DMS 273 (cell line): ENCODE measurements at regions not wholly inside any gene's neighbourhood (a gene's known extent, or its start where the extent isn't known, plus 50 kb on each side); places are given as distances from the start of the nearest gene placed in this dataset.

Experiments used
- DNase-seq: peaks from one replicate; lab custom pipeline; 2025; ENCODE audit not compliant: unreplicated experiment; lab: John Stamatoyannopoulos, UW

- DNase-seq = no peak
Measured at GRCh38 chr2:71893646-71894045, 254.0 kb downstream of the CYP26B1 start.

- DNase-seq = no peak
Measured at GRCh38 chr2:71892896-71893295, 254.8 kb downstream of the CYP26B1 start.

GRCh38 chr2:71892423-71892730, 255.3 kb downstream of the CYP26B1 start:
- no peak for DNase-seq

- DNase-seq = no peak
Measured at GRCh38 chr2:71891719-71892422, 255.8 kb downstream of the CYP26B1 start.

- DNase-seq = no peak
Measured at GRCh38 chr2:71891155-71891554, 256.5 kb downstream of the CYP26B1 start.

GRCh38 chr2:71889759-71890684, 257.6 kb downstream of the CYP26B1 start:
- DNase-seq = no peak

- no peak for DNase-seq
Measured at GRCh38 chr2:71888751-71889445, 258.8 kb downstream of the CYP26B1 start.

GRCh38 chr2:71887196-71887595, 260.5 kb downstream of the CYP26B1 start:
- DNase-seq = no peak

- no peak for DNase-seq
Measured at GRCh38 chr2:71886241-71886640, 261.4 kb downstream of the CYP26B1 start.

GRCh38 chr2:71884303-71885042, 263.2 kb downstream of the CYP26B1 start:
- DNase-seq = peak; percentile 29

GRCh38 chr2:71882949-71883472, 264.7 kb downstream of the CYP26B1 start:
- DNase-seq = peak; percentile 87

- no peak for DNase-seq
Measured at GRCh38 chr2:71882236-71882946, 265.3 kb downstream of the CYP26B1 start.

GRCh38 chr2:71880846-71881610, 266.6 kb downstream of the CYP26B1 start:
- no peak for DNase-seq

GRCh38 chr2:71880287-71880686, 267.4 kb downstream of the CYP26B1 start:
- no peak for DNase-seq

GRCh38 chr2:71879509-71880184, 268.0 kb downstream of the CYP26B1 start:
- peak; percentile 37 for DNase-seq

GRCh38 chr2:71878626-71879508, 268.8 kb downstream of the CYP26B1 start:
- DNase-seq = peak; percentile 17

- no peak for DNase-seq
Measured at GRCh38 chr2:71877636-71878035, 270.0 kb downstream of the CYP26B1 start.
